Heart left ventricle (tissue), 13 donors: ENCODE measurements at regions not wholly inside any gene's neighbourhood (a gene's known extent, or its start where the extent isn't known, plus 50 kb on each side); places are given as distances from the start of the nearest gene placed in this dataset.

Experiments
- POLR2A ChIP-seq, 2 donors: fragments of 450-650 bp; IDR thresholded peaks; one replicate each; pipeline ENCODE4 v1.6.1; 2017; ENCODE audit warnings: antibody characterized with exemption in 2 of 2, mild to moderate bottlenecking in 2 of 2, moderate library complexity in 2 of 2
- TF ChIP-seq, protein P1 (sequence below), 12 donors: fragments of 200-600 bp; sonication (generic) in 4 of 12; IDR thresholded peaks; one replicate each; pipeline versions ENCODE4 v1.5.0 to v1.8.0; 2018 to 2022; ENCODE audit warnings: antibody characterized with exemption in 12 of 12, mild to moderate bottlenecking in 5 of 12
- donor health status: ischemic (EF 13 %, LVEDD 7.1; RV severe dilation, severe dysfunction).
- donor health status: DM: no; HTN: yes; CAD: no.
- donor health status: DM: no; HTN: no; CAD: no.
- donor health status: ischemic (EF 25% LVEDD 6.9; RV normal size, moderate dysfunction).
- donor health status: ischemic (EF 25% LVEDD 5.7; RV mildly dilated, moderate dysfunction).
- donor health status: ischemic (EF 35%, LVEDD 5.7; RV mildly dilated, moderate dysfunction).
- donor health status: nonischemic (EF 11% LVEDD 7.7; RV severe dilation, severe dysfunction).
- donor health status: DM: yes; HTN: yes; CAD: no.
- donor health status: PGD.
- donor health status: ischemic (EF 29% LVEDD 5.4; RV normal size, mild dysfunction).
- donor health status: nonischemic (EF 23%, LVEDD 6.1; RV moderate dilation, normal function).

DNA sequence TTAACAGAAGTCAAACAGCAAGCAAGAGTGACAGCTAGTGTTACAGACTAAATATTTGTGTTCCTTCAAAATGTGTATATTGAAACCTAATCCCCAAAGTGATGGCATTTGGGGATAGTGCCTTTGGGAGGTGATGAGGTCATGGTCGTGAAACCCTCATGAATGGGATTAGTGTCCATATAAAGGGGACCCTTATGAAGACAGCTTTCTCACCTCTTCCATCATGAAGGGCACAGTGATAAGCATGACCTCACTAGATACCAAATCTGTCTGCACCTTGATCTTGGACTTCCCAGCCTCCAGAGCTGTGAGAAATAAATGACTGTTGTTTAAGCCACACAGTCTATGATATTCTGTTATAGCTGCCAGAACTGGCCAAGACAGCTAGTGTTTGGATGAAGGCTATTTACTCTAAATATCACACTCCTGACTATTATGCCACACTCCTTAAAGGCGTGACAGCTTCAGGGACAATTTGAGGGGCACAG lies 235.7 kb upstream of the TMEM72 start:
- TF ChIP-seq, protein P1, sequence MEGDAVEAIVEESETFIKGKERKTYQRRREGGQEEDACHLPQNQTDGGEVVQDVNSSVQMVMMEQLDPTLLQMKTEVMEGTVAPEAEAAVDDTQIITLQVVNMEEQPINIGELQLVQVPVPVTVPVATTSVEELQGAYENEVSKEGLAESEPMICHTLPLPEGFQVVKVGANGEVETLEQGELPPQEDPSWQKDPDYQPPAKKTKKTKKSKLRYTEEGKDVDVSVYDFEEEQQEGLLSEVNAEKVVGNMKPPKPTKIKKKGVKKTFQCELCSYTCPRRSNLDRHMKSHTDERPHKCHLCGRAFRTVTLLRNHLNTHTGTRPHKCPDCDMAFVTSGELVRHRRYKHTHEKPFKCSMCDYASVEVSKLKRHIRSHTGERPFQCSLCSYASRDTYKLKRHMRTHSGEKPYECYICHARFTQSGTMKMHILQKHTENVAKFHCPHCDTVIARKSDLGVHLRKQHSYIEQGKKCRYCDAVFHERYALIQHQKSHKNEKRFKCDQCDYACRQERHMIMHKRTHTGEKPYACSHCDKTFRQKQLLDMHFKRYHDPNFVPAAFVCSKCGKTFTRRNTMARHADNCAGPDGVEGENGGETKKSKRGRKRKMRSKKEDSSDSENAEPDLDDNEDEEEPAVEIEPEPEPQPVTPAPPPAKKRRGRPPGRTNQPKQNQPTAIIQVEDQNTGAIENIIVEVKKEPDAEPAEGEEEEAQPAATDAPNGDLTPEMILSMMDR (IDR thresholded peaks at IDR 0.05), result no peak
- no peak for TF ChIP-seq POLR2A (IDR thresholded peaks at IDR 0.05)
